ENCODE measurements at regions not wholly inside any gene's neighbourhood (a gene's known extent, or its start where the extent isn't known, plus 50 kb on each side); places are given as distances from the start of the nearest gene placed in this dataset.

DNA sequence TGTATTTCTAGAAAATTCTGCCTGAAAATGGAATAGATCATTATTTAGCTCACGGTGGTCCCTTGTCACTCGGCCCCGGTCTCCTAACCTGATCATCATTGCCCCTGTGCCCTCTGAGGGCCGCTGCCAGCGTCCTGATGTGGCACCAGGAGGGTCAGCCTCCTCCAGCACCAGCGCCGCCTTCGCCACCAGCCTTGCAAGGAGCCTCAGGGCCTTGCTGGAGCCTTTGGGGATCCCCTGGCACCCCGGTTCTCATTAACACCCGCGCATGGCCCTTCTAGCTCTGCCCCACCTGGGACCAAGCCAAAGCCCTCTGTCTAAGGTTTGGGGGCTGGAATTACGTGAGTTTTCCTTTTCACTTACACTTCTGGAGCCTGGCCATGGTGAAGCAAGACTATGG, 282.5 kb upstream of the ADARB2 start:
- no peaks in the 10 kb centered on the region for H3K27me3 ChIP-seq
- WGBS, 3 donors: 85 to 88% (median 88%) methylated on average over 12 of the region's 12 CpGs
- no peaks in the 10 kb centered on the region for H3K9me3 ChIP-seq
- H3K27ac ChIP-seq: no peak overlapping the region
- intact Hi-C loops (cut with DNase I): no loop called here
- H3K4me3 ChIP-seq: no peak overlapping the region
- no peaks in the 10 kb centered on the region for H3K36me3 ChIP-seq
- H3K4me1 ChIP-seq (ENCODE audit: insufficient read depth): no peaks in the 10 kb centered on the region
- TF ChIP-seq, protein P1, sequence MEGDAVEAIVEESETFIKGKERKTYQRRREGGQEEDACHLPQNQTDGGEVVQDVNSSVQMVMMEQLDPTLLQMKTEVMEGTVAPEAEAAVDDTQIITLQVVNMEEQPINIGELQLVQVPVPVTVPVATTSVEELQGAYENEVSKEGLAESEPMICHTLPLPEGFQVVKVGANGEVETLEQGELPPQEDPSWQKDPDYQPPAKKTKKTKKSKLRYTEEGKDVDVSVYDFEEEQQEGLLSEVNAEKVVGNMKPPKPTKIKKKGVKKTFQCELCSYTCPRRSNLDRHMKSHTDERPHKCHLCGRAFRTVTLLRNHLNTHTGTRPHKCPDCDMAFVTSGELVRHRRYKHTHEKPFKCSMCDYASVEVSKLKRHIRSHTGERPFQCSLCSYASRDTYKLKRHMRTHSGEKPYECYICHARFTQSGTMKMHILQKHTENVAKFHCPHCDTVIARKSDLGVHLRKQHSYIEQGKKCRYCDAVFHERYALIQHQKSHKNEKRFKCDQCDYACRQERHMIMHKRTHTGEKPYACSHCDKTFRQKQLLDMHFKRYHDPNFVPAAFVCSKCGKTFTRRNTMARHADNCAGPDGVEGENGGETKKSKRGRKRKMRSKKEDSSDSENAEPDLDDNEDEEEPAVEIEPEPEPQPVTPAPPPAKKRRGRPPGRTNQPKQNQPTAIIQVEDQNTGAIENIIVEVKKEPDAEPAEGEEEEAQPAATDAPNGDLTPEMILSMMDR (IDR thresholded peaks at IDR 0.05): no peak
- TF ChIP-seq POLR2A (IDR thresholded peaks at IDR 0.05) (no peak), EP300 (IDR thresholded peaks at IDR 0.05) (no peak)
- DNase-seq: no peak

DNA sequence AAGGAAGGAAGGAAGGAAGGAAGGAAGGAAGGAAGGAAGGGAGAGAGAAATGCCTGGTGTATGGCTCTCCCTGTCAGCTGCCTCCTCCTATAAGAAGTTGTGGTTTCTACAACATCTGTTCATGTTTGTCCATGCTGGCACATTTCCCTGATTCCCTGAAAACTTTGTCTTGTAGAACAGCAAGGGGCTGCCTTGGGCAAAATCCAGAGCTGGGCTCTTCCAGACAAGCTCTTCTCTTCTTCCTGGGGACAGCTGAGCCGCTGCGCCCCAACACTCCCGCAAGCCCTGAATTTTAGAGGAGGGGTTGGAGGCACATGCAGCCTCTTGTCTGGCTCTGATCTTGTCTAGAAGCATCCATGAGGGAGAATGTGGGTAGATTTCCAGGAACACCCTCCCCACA, 282.0 kb upstream of the ADARB2 start:
- no peak overlapping the region for H3K4me3 ChIP-seq
- no peaks in the 10 kb centered on the region for H3K9me3 ChIP-seq
- 92 to 97% (median 93%) methylated on average over 3 of the region's 3 CpGs for WGBS, 3 donors
- intact Hi-C loops (cut with DNase I): no loop called here
- H3K4me1 ChIP-seq (ENCODE audit: insufficient read depth): no peaks in the 10 kb centered on the region
- H3K27ac ChIP-seq: no peak overlapping the region
- no peaks in the 10 kb centered on the region for H3K36me3 ChIP-seq
- H3K27me3 ChIP-seq: no peaks in the 10 kb centered on the region
- DNase-seq: no peak
- TF ChIP-seq, protein P1 (IDR thresholded peaks at IDR 0.05): no peak
- TF ChIP-seq EP300 (IDR thresholded peaks at IDR 0.05) (no peak), POLR2A (IDR thresholded peaks at IDR 0.05) (no peak)

DNA sequence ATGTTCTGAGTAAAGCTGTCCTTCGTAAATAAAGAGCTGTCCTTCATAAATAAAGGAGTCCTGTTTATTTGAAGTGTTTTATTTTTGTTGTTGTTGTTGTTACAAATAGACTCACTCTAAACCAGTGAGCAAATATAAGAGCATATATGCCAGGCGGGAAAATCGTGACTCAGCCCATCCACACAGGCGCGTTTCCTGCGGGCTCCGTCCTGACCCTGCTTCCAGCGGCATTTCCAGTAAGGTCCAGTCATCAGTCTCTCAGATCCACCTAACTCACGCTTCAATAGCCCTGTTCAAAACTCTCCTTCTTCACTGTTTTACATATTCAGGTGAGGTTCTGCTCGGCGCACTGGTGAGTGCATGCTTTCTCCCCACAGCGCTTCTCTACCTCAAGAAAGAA, 277.2 kb upstream of the ADARB2 start:
- Histone ChIP-seq H3K27ac (no peak overlapping the region), H3K4me3 (no peak overlapping the region), H3K27me3 (no peaks in the 10 kb centered on the region), H3K9me3 (no peaks in the 10 kb centered on the region), H3K36me3 (no peaks in the 10 kb centered on the region), H3K4me1 (ENCODE audit: insufficient read depth) (no peaks in the 10 kb centered on the region)
- intact Hi-C loops (cut with DNase I): no loop called here
- TF ChIP-seq, protein P1 (IDR thresholded peaks at IDR 0.05): no peak
- no peak for TF ChIP-seq POLR2A (IDR thresholded peaks at IDR 0.05)
- TF ChIP-seq EP300 (IDR thresholded peaks at IDR 0.05): no peak
- DNase-seq: no peak
- 88 to 92% (median 91%) methylated on average over 12 of the region's 12 CpGs for WGBS, 3 donors

DNA sequence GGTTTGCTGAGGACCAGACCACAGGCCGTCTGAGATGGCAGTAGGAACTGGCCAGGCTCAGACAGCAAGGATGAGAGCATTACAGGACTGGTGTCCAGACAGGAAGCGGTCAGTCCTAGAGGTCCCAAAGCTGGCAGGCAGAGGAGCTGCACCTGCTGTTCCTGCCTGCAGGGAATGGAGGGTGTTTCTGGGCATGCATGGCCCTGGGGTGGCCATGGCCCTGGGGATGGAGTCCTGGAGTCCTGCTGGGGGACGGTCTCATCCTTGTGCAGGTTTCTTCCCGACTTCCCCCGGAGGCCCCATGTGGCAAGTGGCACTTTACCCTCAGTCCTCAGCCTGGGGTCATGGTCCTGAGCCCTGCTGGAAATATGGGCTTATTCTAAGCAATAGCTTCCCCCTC, 274.9 kb upstream of the ADARB2 start:
- TF ChIP-seq POLR2A (IDR thresholded peaks at IDR 0.05): no peak
- Histone ChIP-seq H3K27me3 (no peaks in the 10 kb centered on the region), H3K36me3 (no peaks in the 10 kb centered on the region), H3K4me3 (no peak overlapping the region), H3K4me1 (ENCODE audit: insufficient read depth) (no peaks in the 10 kb centered on the region), H3K9me3 (no peaks in the 10 kb centered on the region), H3K27ac (no peak overlapping the region)
- 73 to 78% (median 74%) methylated on average over 5 of the region's 5 CpGs for WGBS, 3 donors
- DNase-seq: no peak
- intact Hi-C loops (cut with DNase I): no loop called here

DNA sequence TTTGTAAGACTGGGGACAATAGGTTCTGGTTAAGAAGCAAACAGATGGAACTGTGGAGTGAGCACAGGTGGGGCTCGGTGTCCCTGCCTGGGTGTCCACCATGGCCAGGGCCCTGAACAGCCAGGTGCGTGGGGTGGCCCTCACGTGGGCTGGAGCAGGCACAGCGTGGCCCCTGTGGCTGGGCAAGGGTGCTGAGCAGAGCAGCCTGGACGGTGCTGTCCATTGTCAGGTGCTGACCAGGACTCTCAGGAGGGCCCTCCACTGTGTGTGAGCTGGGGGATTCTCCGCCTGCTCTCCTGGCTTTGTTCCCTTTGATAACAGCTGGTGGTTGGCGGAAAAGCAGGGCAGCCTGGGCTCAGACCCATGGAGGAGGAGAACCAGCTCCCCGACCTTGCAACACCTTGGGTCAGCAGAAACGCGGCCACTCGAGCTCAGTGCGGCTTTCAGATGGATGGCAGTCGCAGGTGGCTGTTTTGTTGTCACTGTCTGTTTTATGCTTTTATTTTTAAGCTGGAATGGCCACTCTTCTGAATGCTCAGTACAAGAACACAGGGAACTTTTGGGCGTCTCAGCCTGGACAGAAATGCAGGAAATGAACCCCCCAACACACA, 273.9 kb upstream of the ADARB2 start:
- no peak for DNase-seq
- no peaks in the 10 kb centered on the region for H3K36me3 ChIP-seq
- H3K4me1 ChIP-seq (ENCODE audit: insufficient read depth): no peaks in the 10 kb centered on the region
- H3K27me3 ChIP-seq: no peaks in the 10 kb centered on the region
- H3K9me3 ChIP-seq: no peaks in the 10 kb centered on the region
- H3K4me3 ChIP-seq: no peak overlapping the region
- TF ChIP-seq, protein P1 (IDR thresholded peaks at IDR 0.05): no peak
- WGBS, 3 donors: 46 to 56% (median 46%) methylated on average over 14 of the region's 14 CpGs
- no peak overlapping the region for H3K27ac ChIP-seq
- intact Hi-C loops (cut with DNase I): no loop called here
